Ishikawa (cell line): ENCODE measurements at regions not wholly inside any gene's neighbourhood (a gene's known extent, or its start where the extent isn't known, plus 50 kb on each side); places are given as distances from the start of the nearest gene placed in this dataset.

Experiments used
- CEBPB ChIP-seq: IDR thresholded peaks from 2 replicates; pipeline ENCODE4 v1.6.1; 2012
- EP300 ChIP-seq: IDR thresholded peaks from 2 replicates; pipeline ENCODE4 v1.6.1; 2012; ENCODE audit warnings: borderline replicate concordance
- FOXM1 ChIP-seq: IDR thresholded peaks from 2 replicates; pipeline ENCODE4 v1.6.1; 2012; ENCODE audit warnings: low read depth, borderline replicate concordance
- RAD21 ChIP-seq: IDR thresholded peaks from 2 replicates; pipeline ENCODE4 v1.6.1; 2012; ENCODE audit warnings: low read depth
- TAF1 ChIP-seq: IDR thresholded peaks from 2 replicates; pipeline ENCODE4 v1.6.1; 2012; ENCODE audit warnings: low read depth, mild to moderate bottlenecking
- TCF12 ChIP-seq: IDR thresholded peaks from 2 replicates; pipeline ENCODE4 v1.6.1; 2012; ENCODE audit warnings: low read depth
- TEAD4 ChIP-seq: IDR thresholded peaks from 2 replicates; pipeline ENCODE4 v1.6.1; 2012
- YY1 ChIP-seq: IDR thresholded peaks from 2 replicates; pipeline ENCODE4 v1.6.1; 2012; ENCODE audit warnings: low read depth
- ZBTB7A ChIP-seq: IDR thresholded peaks from 2 replicates; pipeline ENCODE4 v1.6.1; 2012; ENCODE audit warnings: low read depth
- TF ChIP-seq, protein P1 (sequence below): IDR thresholded peaks from 2 replicates; pipeline ENCODE4 v1.6.1; 2012
- TF ChIP-seq, protein P2 (sequence below): IDR thresholded peaks from 2 replicates; pipeline ENCODE4 v1.6.1; 2012; ENCODE audit warnings: low read depth, mild to moderate bottlenecking

DNA sequence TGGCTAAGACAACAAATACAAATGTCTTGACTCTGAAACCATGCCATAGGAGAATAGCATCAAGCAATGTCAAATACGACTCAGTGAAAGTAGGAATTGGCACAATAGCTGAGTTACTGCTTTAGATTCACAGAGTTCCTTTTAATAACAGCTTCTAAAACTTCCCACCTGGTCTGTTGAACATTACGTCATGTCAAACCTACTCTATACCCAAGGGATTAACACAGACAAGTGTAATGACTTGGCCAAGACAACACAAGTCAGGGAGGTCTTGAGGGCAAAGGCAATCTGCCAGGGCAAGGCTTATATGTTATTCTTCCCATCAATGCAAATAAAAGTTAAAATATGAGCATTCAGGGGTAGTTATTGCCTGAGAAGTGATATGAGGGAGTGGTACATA is 265.1 kb upstream of the PRDM1 start:
- TF ChIP-seq, protein P1, sequence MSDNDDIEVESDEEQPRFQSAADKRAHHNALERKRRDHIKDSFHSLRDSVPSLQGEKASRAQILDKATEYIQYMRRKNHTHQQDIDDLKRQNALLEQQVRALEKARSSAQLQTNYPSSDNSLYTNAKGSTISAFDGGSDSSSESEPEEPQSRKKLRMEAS, result no peak
- no peak for TF ChIP-seq FOXM1
- no peak for TF ChIP-seq TAF1
- TF ChIP-seq YY1, result no peak
- TF ChIP-seq, protein P2, sequence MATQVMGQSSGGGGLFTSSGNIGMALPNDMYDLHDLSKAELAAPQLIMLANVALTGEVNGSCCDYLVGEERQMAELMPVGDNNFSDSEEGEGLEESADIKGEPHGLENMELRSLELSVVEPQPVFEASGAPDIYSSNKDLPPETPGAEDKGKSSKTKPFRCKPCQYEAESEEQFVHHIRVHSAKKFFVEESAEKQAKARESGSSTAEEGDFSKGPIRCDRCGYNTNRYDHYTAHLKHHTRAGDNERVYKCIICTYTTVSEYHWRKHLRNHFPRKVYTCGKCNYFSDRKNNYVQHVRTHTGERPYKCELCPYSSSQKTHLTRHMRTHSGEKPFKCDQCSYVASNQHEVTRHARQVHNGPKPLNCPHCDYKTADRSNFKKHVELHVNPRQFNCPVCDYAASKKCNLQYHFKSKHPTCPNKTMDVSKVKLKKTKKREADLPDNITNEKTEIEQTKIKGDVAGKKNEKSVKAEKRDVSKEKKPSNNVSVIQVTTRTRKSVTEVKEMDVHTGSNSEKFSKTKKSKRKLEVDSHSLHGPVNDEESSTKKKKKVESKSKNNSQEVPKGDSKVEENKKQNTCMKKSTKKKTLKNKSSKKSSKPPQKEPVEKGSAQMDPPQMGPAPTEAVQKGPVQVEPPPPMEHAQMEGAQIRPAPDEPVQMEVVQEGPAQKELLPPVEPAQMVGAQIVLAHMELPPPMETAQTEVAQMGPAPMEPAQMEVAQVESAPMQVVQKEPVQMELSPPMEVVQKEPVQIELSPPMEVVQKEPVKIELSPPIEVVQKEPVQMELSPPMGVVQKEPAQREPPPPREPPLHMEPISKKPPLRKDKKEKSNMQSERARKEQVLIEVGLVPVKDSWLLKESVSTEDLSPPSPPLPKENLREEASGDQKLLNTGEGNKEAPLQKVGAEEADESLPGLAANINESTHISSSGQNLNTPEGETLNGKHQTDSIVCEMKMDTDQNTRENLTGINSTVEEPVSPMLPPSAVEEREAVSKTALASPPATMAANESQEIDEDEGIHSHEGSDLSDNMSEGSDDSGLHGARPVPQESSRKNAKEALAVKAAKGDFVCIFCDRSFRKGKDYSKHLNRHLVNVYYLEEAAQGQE, result no peak
- TF ChIP-seq EP300, result no peak
- TF ChIP-seq ZBTB7A, result no peak
- no peak for TF ChIP-seq CEBPB
- TF ChIP-seq TEAD4, result no peak
- TF ChIP-seq RAD21, result no peak
- no peak for TF ChIP-seq TCF12
